Subcutaneous abdominal adipose tissue (tissue), 5 donors: ENCODE measurements at regions not wholly inside any gene's neighbourhood (a gene's known extent, or its start where the extent isn't known, plus 50 kb on each side); places are given as distances from the start of the nearest gene placed in this dataset.
"Not testable (repeated sequence)": the region's sequence is repeated elsewhere in the genome, so short reads cannot be mapped to it uniquely, and the experiment has no call there.

ENCODE experiments used
- H3K27ac ChIP-seq: one replicate; pipeline ENCODE4 v1.7.0; 2013; ENCODE audit warnings: low read depth, mild to moderate bottlenecking, inconsistent platforms, low read length, moderate library complexity
- H3K27me3 ChIP-seq, 5 donors: one replicate each; pipeline ENCODE4 v1.7.0; 2013; ENCODE audit warnings: low read length in 5 of 5, inconsistent platforms in 1 of 5; ENCODE audit not compliant: control insufficient read depth in 5 of 5, insufficient read depth in 4 of 5
- H3K36me3 ChIP-seq, 5 donors: one replicate each; pipeline ENCODE4 v1.7.0; 2013; ENCODE audit warnings: low read length in 5 of 5; ENCODE audit not compliant: control insufficient read depth in 5 of 5, insufficient read depth in 5 of 5
- H3K4me1 ChIP-seq, 5 donors: one replicate each; pipeline ENCODE4 v1.7.0; 2013; ENCODE audit warnings: low read length in 5 of 5, mild to moderate bottlenecking in 3 of 5, moderate library complexity in 1 of 5; ENCODE audit not compliant: control insufficient read depth in 5 of 5, insufficient read depth in 5 of 5
- H3K4me3 ChIP-seq, 5 donors: one replicate each; pipeline ENCODE4 v1.7.0; 2013; ENCODE audit warnings: low read length in 5 of 5, low read depth in 1 of 5
- H3K9ac ChIP-seq, 5 donors: one replicate each; pipeline ENCODE4 v1.7.0; 2013; ENCODE audit warnings: low read length in 5 of 5, mild to moderate bottlenecking in 4 of 5, moderate library complexity in 3 of 5
- H3K9me3 ChIP-seq, 5 donors: one replicate each; pipeline ENCODE4 v1.7.0; 2013; ENCODE audit warnings: low read length in 5 of 5; ENCODE audit not compliant: control insufficient read depth in 5 of 5
- donor health status: healthy.
- donor health status: healthy.
- donor health status: healthy.
- donor health status: healthy.
- donor health status: healthy.

GRCh38 chr6:5828296-5828695 lies 178.4 kb downstream of the NRN1 start:
- Histone ChIP-seq H3K27ac (no peak overlapping the region), H3K9me3 (no peaks in the 10 kb centered on the region), H3K4me3 (no peak overlapping the region), H3K36me3 (no peaks in the 10 kb centered on the region), H3K27me3 (no peaks in the 10 kb centered on the region), H3K9ac (no peak overlapping the region), H3K4me1 (peaks cover 0 to 11% (median 8%) of the 10 kb centered on the region in 5 donors)

- Histone ChIP-seq H3K9me3 (no peaks in the 10 kb centered on the region), H3K36me3 (no peaks in the 10 kb centered on the region), H3K4me1 (peaks cover 0 to 9% (median 6%) of the 10 kb centered on the region in 5 donors), H3K4me3 (no peak overlapping the region), H3K27me3 (no peaks in the 10 kb centered on the region), H3K9ac (no peak overlapping the region), H3K27ac (no peak overlapping the region)
Observed at GRCh38 chr6:5827056-5827904, 179.4 kb downstream of the NRN1 start.

- not testable (repeated sequence) for H3K27me3 ChIP-seq, H3K4me3 ChIP-seq, H3K4me1 ChIP-seq, H3K27ac ChIP-seq, H3K9me3 ChIP-seq, H3K36me3 ChIP-seq, H3K9ac ChIP-seq
Observed at GRCh38 chr6:5824382-5824983, 182.2 kb downstream of the NRN1 start.
